ENCODE measurements at regions not wholly inside any gene's neighbourhood (a gene's known extent, or its start where the extent isn't known, plus 50 kb on each side); places are given as distances from the start of the nearest gene placed in this dataset.
A peak's percentile ranks its signal among the peaks of the same experiment; 100 is the strongest.
"Not testable (repeated sequence)": the region's sequence is repeated elsewhere in the genome, so short reads cannot be mapped to it uniquely, and the experiment has no call there.

GRCh38 chr6:121780325-121781321 lies 345.2 kb downstream of the GJA1 start:
- DNase-seq (ENCODE audit: extremely low read depth in 1 of 11, low read depth in 9 of 11, low spot score in 4 of 11), result peak in 10 of 11 donors; percentile 5 to 70 (median 38)

DNA sequence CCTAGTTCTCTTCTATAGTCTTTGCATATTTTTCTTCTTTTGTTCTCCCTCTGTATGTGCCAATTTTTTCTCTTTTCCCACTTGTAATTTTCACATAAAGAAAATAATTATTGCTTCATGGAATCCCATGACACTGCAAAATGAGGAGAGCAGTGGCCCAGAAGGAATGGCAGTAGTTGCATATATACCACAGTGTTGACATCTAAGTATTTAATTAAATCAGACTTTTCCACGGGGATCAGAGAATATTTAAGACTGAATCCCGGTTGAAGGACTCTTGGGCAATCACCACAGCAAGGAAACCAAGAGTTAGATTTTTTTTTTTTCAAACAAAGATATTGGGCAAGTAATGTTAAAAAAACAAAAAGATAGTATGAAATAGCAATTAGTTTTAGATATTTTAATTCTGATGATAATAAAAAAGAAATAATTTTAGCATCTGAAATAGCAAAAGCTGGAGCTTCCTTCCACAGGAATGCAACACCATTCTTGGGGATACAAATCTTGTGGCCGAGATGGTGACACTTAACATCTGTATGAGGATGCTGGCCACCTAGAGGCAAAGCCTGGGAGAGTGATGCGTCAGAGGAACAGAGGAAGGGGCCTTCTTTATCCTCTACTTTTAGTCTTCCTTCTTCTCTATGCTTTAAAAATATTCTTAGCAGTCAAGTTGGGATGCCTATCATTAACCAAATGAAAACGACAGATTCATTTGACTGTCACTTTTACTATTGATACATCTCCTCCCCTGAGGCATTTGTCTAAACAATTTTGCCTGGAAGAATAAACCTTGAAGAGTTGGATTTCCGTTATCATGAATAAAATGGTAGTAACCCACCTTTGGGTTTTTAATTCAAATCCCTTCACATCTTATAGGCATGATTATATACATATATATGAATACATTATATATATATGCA lies 356.2 kb downstream of the GJA1 start:
- no peak for DNase-seq (ENCODE audit: extremely low read depth in 1 of 11, low read depth in 9 of 11, low spot score in 4 of 11)

DNA sequence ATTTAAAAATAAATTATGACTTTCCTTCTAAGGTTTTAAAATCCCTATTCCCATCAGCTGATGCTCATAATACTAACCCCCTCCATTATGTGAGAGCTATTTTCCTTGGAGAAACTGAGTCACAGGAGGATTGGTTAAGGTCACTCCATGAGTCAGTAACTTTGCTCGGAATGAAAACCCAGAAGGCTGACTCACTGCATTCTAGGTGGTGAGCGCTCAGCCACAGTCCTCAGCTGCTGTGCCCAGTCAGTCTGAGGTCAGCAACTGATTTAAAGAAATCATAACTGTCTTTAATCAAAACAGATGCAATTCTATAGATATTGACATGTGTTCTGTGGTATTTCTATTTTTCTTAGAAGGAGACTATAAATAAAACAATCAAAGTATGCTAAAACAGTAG lies 359.2 kb downstream of the GJA1 start:
- no peak for DNase-seq (ENCODE audit: extremely low read depth in 1 of 11, low read depth in 9 of 11, low spot score in 4 of 11)

- DNase-seq (ENCODE audit: extremely low read depth in 1 of 11, low read depth in 9 of 11, low spot score in 4 of 11), result not testable (repeated sequence)
Measured at GRCh38 chr6:121797598-121797997, 362.2 kb downstream of the GJA1 start.

GRCh38 chr6:121798126-121798525 lies 362.7 kb downstream of the GJA1 start:
- not testable (repeated sequence) for DNase-seq (ENCODE audit: extremely low read depth in 1 of 11, low read depth in 9 of 11, low spot score in 4 of 11)

GRCh38 chr6:121799574-121799973 lies 364.1 kb downstream of the GJA1 start:
- DNase-seq (ENCODE audit: extremely low read depth in 1 of 11, low read depth in 9 of 11, low spot score in 4 of 11), result no peak

DNA sequence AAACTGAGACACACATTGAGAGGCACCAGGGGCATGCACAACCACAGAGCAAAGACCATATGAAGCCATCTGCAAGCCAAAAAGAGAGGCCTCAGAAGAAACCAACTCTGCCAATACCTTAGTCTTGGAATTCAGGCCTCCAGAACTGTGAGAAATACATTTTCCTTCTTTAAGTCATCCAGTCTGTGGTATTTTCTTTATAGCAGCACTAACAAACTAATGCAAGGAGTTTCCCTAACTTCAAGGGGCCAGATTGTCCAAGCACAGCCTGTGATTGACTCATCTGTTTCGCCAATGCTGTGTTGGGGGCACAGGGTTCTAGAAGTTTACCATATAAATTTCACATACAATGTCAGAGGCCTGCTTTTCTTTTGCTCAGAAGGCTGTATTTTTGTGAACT lies 364.6 kb downstream of the GJA1 start:
- no peak for DNase-seq (ENCODE audit: extremely low read depth in 1 of 11, low read depth in 9 of 11, low spot score in 4 of 11)

DNA sequence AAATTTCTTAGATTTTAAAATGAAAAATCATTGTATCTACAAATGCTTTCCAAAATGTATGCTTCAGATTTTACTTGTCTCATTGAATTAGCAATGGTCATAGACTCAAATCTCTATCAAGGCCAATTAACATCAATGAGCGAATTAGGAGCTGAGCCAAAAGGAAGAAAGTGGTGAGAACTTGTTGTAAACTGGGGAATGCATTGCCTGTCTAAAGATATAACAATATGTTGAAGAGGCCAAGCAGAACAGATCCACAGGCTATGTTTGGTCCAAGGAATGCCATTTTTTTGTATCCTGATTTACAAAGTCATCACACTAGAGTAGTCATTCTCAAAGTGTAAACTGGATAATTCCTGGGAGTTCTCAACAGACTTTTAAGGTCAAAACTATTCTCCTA lies 370.7 kb downstream of the GJA1 start:
- DNase-seq (ENCODE audit: extremely low read depth in 1 of 11, low read depth in 9 of 11, low spot score in 4 of 11), result no peak

GRCh38 chr6:121809211-121809610 lies 373.8 kb downstream of the GJA1 start:
- DNase-seq (ENCODE audit: extremely low read depth in 1 of 11, low read depth in 9 of 11, low spot score in 4 of 11), result no peak

DNA sequence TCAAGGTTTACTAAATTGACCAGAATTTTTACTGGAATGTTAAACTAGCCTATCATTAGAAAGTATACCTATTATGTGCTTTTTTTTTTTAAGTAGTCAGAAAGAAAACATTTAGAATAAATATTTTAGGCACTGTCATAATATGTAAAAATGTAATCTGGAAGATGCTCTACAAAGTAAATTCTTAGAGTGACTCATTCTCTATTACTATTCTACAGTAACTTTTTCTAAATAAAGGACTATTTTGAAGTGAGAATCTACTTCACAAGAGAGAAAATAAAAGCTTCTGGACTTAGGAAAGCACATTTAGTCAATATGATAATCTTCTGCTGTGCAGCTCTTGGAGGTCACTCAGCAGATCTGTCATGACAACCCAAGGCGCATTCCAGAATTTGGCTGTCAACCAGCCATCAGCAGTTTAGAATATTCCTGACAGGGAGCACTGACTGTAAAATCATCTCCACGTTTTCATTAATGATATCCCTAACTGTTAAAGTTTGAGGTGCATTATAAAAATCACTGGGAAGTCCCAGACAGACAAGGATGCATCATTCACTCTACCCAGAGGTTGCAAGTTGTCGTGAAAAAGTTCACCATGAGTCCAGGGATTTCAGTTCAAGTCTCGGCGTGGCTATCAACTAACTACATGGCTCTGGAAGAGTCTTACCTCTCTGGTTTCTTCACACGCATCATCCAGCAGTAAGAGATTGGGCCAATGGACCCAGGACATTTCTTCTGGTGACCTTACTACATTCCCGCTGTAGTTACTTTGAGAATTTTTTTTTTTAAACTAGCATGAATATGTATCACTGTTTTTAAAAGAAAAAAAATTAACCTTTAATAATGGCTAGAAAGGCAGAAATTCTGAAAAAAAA lies 374.9 kb downstream of the GJA1 start:
- no peak for DNase-seq (ENCODE audit: extremely low read depth in 1 of 11, low read depth in 9 of 11, low spot score in 4 of 11)

- DNase-seq (ENCODE audit: extremely low read depth in 1 of 11, low read depth in 9 of 11, low spot score in 4 of 11), result peak in 2 of 11 donors; percentile 15 to 20
Measured at GRCh38 chr6:121811106-121811505, 375.7 kb downstream of the GJA1 start.

DNA sequence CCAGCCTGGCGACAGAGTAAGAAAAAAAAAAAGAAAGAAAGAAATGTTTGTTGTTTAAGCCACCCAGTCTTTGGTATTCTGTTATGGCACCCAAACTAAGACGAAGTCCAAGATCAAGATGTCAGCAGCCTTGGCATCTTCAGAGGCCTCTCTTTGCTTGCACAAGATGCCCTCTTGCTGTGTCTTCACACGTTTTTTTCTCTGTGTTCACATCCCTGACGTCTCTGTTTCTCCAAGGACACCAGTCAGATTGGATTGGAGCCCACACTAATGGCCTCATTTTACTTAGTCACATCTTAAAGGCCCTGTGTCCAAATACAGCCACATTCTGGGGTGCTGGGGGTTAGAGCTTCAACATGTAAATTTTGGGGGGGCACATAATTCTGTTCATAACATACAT lies 380.9 kb downstream of the GJA1 start:
- no peak for DNase-seq (ENCODE audit: extremely low read depth in 1 of 11, low read depth in 9 of 11, low spot score in 4 of 11)

DNA sequence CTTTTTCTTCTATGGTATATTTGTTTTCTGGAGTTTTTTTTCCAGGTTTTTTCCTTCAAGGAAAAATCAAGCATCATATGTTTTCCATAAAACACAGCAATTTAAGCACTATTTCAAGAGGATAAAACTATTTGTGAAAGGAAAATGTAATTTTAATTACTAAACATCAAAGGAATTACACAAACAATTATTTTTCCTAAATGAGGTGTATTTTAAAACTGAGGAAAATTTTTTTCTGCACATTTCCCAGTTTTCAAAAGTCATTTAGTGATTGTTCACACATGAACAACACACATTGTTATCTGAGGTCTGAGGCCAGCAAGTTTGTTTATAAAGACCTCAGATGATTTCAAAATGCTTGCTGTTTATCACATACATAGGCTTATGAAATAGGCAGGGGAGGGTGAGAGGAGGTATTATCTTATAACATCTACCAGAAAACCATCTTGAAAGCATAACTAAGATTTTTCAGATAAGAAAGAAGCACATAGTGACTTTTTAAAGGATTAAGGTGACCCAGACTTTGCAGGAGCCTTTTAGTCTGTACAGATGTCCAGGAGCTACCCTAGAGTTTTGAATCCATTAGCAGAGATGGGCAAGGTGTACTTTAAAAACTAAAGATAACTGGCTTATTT lies 381.6 kb downstream of the GJA1 start:
- DNase-seq (ENCODE audit: extremely low read depth in 1 of 11, low read depth in 9 of 11, low spot score in 4 of 11), result no peak

DNA sequence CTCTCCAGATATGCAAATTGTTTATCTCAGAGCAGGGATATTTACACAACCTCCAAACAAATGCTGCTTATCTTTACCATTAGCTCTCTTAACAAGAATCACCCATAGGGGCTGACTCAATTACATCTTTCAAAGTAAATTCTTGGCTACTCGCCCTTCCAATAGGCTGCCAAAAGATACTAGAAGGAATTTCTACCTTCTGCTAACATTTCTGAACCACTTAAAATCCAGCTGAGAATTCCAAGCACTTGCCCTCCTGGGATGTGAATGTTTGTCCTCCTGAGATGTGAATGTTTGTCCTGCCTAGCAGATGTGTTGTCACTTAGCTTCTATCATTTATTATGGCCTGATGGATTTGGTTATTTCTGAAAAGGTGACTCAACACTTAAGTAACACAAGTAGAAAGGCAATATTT lies 388.0 kb downstream of the GJA1 start:
- no peak for DNase-seq (ENCODE audit: extremely low read depth in 1 of 11, low read depth in 9 of 11, low spot score in 4 of 11)

- no peak for DNase-seq (ENCODE audit: extremely low read depth in 1 of 11, low read depth in 9 of 11, low spot score in 4 of 11)
Measured at GRCh38 chr6:121826156-121826810, 390.8 kb downstream of the GJA1 start.

- no peak for DNase-seq (ENCODE audit: extremely low read depth in 1 of 11, low read depth in 9 of 11, low spot score in 4 of 11)
Measured at GRCh38 chr6:121828146-121828886, 392.9 kb downstream of the GJA1 start.

DNA sequence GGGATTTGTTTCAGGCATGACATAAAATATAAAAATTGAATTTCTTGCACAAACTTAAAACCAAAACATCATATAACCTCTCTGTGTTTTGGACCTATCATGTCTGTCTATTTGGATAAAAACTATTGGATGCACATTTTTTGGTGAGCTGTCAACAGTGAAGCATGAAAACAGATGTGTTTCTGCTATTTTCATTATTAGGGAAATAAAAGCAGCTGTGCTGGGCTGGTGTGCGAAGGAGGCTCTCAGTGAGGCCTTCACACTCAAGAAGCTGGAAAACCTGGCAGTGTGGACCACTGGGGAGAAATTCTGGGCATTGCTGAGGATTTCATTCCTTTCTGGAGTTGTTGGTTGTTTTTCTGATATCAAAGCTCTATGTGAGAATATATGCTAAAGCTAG lies 395.3 kb downstream of the GJA1 start:
- no peak for DNase-seq (ENCODE audit: extremely low read depth in 1 of 11, low read depth in 9 of 11, low spot score in 4 of 11)

Data from renal cortex interstitium (tissue), 11 donors.